ENCODE measurements at regions not wholly inside any gene's neighbourhood (a gene's known extent, or its start where the extent isn't known, plus 50 kb on each side); places are given as distances from the start of the nearest gene placed in this dataset.

- TF ChIP-seq POLR2A (IDR thresholded peaks at IDR 0.05; ENCODE audit: low read length) (no peak), CTCF (IDR thresholded peaks at IDR 0.05) (no peak), CEBPB (IDR thresholded peaks at IDR 0.05) (no peak), ELK1 (IDR thresholded peaks at IDR 0.05; ENCODE audit: low read depth, low read length) (no peak), ZNF302 (CRISPR knock-in tag; IDR thresholded peaks at IDR 0.05) (no peak)
Measured at GRCh38 chr6:169094552-169094950, 159.1 kb downstream of the THBS2 start.

All from A549 (cell line).